Caco-2 (cell line): ENCODE measurements at regions not wholly inside any gene's neighbourhood (a gene's known extent, or its start where the extent isn't known, plus 50 kb on each side); places are given as distances from the start of the nearest gene placed in this dataset.

Experiments used
- BruUV-seq: library from RNA; stranded (reverse); fragments of 400-500 nt; replicated peaks from 2 replicates; lab custom pipeline; 2021; lab: Mats Ljungman, UMichigan
- CTCF ChIA-PET: fragments of 300-600 bp; sonication (Branson Sonifier 250); formaldehyde crosslinking; loops from one replicate; lab custom pipeline; 2022; ENCODE audit warnings: antibody characterized with exemption; lab: Charles Lee
- POLR2A ChIA-PET: fragments of 300-600 bp; sonication (Branson Sonifier 250); formaldehyde crosslinking; loops from one replicate; lab custom pipeline; 2022; ENCODE audit warnings: antibody characterized with exemption; lab: Charles Lee
- DNase-seq, 2 experiments: peaks; one replicate each; pipeline versions ENCODE4 v3.0.0 to v3.0.0-alpha.2; 2020 to 2022
- H3K27me3 ChIP-seq: replicated peaks from 2 replicates; pipeline ENCODE4 v1.6.0; 2011; ENCODE audit warnings: low read length; ENCODE audit not compliant: control insufficient read depth, insufficient read depth
- H3K36me3 ChIP-seq: 2 replicates; pipeline ENCODE4 v1.5.1; 2011; ENCODE audit warnings: low read length; ENCODE audit not compliant: control insufficient read depth, insufficient read depth
- H3K4me1 ChIP-seq: fragments of 250-450 bp; sonication (Bioruptor Pico); 2 replicates; pipeline ENCODE4 v1.5.1; 2020; ENCODE audit warnings: mild to moderate bottlenecking
- H3K4me3 ChIP-seq: 2 replicates; pipeline ENCODE4 v1.5.1; 2011; ENCODE audit warnings: low read depth, mild to moderate bottlenecking, control low read depth, low read length
- H3K9me3 ChIP-seq: fragments of 250-450 bp; sonication (Bioruptor Pico); 2 replicates; pipeline ENCODE4 v1.5.1; 2020; ENCODE audit warnings: mild to moderate bottlenecking, moderate library complexity
- H3K27ac Mint-ChIP-seq: one replicate; pipeline ENCODE4 v1.8.0; 2022; ENCODE audit warnings: mixed read lengths; ENCODE audit not compliant: unreplicated experiment
- H3K27me3 Mint-ChIP-seq: one replicate; pipeline ENCODE4 v1.8.0; 2022; ENCODE audit warnings: mixed read lengths; ENCODE audit not compliant: insufficient read depth, unreplicated experiment
- H3K36me3 Mint-ChIP-seq: one replicate; pipeline ENCODE4 v1.8.0; 2022; ENCODE audit warnings: mild to moderate bottlenecking, mixed read lengths; ENCODE audit not compliant: insufficient read depth, unreplicated experiment
- H3K4me1 Mint-ChIP-seq: one replicate; pipeline ENCODE4 v1.8.0; 2022; ENCODE audit warnings: low read depth, mixed read lengths; ENCODE audit not compliant: unreplicated experiment
- H3K4me3 Mint-ChIP-seq: one replicate; pipeline ENCODE4 v1.8.0; 2022; ENCODE audit warnings: mild to moderate bottlenecking, moderate library complexity, mixed read lengths; ENCODE audit not compliant: unreplicated experiment
- H3K9me3 Mint-ChIP-seq: one replicate; pipeline ENCODE4 v1.8.0; 2022; ENCODE audit warnings: mixed read lengths; ENCODE audit not compliant: unreplicated experiment
- CTCF ChIP-seq, 2 experiments: fragments of 200-600 bp in 1 of 2; IDR thresholded peaks; 1 replicate in 1 of 2; 2 replicates in 1 of 2; pipeline versions ENCODE4 v1.5.1 to v1.8.0; 2011 to 2022; ENCODE audit warnings: antibody characterized with exemption in 1 of 2, control low read depth in 1 of 2, inconsistent platforms in 1 of 2, low read depth in 1 of 2, low read length in 1 of 2, mild to moderate bottlenecking in 1 of 2, moderate library complexity in 1 of 2; ENCODE audit not compliant: insufficient read depth in 1 of 2, severe bottlenecking in 1 of 2, unreplicated experiment in 1 of 2
- intact Hi-C: fragments of 100-400 bp; cut with micrococcal nuclease; formaldehyde crosslinking; loops from one replicate; pipeline ENCODE4 v1.10.0; 2022; ENCODE audit not compliant: unreplicated experiment

DNA sequence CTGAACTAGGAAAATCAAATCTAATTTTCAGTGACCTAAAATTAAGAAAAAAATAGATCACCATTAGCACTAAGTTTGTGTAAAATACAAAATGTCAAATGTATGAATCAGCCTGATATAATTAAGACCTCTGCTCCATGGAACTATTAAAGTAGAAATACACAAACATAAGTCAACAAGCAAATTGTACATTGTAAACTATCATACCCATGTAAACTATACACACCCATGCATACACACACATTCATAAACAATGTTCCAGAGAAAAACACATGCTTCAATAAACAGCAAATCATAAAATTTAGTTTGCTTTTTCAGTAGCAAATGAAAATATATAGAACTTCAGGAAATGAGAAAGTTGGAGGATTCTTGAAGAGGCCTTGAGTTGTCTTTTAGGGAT lies 199.7 kb upstream of the VSTM2A start:
- intact Hi-C loops: no loop called here
- Histone ChIP-seq H3K4me1 (no peaks in the 10 kb centered on the region), H3K9me3 (no peaks in the 10 kb centered on the region), H3K27me3 (no peaks in the 10 kb centered on the region), H3K36me3 (no peaks in the 10 kb centered on the region), H3K4me3 (no peak overlapping the region)
- no peak for TF ChIP-seq CTCF (IDR thresholded peaks at IDR 0.05; ENCODE audit: insufficient read depth in 1 of 2, low read depth in 1 of 2, low read length in 1 of 2, severe bottlenecking in 1 of 2, unreplicated experiment in 1 of 2)
- DNase-seq: no peak
- no peaks in the 10 kb centered on the region for H3K27me3 Mint-ChIP-seq
- H3K27ac Mint-ChIP-seq: no peak overlapping the region
- ChIA-PET CTCF (no interaction called here), POLR2A (no interaction called here)
- BruUV-seq: no TSS peak
- no peak overlapping the region for H3K4me3 Mint-ChIP-seq
- H3K9me3 Mint-ChIP-seq: peaks cover 2% of the 10 kb centered on the region
- H3K4me1 Mint-ChIP-seq: no peaks in the 10 kb centered on the region
- H3K36me3 Mint-ChIP-seq: no peaks in the 10 kb centered on the region

DNA sequence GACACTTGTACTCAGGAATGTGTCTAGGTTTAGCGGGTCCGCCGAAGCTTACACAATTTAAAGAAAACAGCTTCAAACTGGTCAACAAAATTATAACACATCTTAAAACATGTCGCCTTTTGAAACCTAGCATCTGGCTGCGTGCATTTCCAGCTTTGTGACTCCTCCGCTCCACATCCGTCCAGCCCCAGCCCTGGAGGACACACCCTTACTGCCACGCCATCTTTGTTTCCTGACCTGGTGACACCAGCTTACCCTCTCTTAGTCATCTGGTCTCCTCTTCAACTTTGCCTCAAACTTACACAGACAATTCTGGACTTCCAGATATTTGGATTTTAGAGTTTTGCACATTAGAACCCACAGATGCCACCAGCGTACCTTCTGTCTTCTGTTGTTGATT lies 198.7 kb upstream of the VSTM2A start:
- Mint-ChIP-seq H3K36me3 (no peaks in the 10 kb centered on the region), H3K9me3 (peaks cover 12% of the 10 kb centered on the region), H3K4me1 (no peaks in the 10 kb centered on the region), H3K27ac (no peak overlapping the region), H3K27me3 (no peaks in the 10 kb centered on the region), H3K4me3 (no peak overlapping the region)
- ChIA-PET CTCF (no interaction called here), POLR2A (no interaction called here)
- intact Hi-C loops: no loop called here
- Histone ChIP-seq H3K4me3 (no peak overlapping the region), H3K27me3 (no peaks in the 10 kb centered on the region), H3K9me3 (no peaks in the 10 kb centered on the region), H3K36me3 (no peaks in the 10 kb centered on the region), H3K4me1 (no peaks in the 10 kb centered on the region)
- no TSS peak for BruUV-seq
- no peak for TF ChIP-seq CTCF (IDR thresholded peaks at IDR 0.05; ENCODE audit: insufficient read depth in 1 of 2, low read depth in 1 of 2, low read length in 1 of 2, severe bottlenecking in 1 of 2, unreplicated experiment in 1 of 2)
- no peak for DNase-seq

GRCh38 chr7:54345746-54346145 lies 196.4 kb upstream of the VSTM2A start:
- no peak for TF ChIP-seq CTCF (IDR thresholded peaks at IDR 0.05; ENCODE audit: insufficient read depth in 1 of 2, low read depth in 1 of 2, low read length in 1 of 2, severe bottlenecking in 1 of 2, unreplicated experiment in 1 of 2)
- no TSS peak for BruUV-seq
- H3K4me3 Mint-ChIP-seq: no peak overlapping the region
- Histone ChIP-seq H3K36me3 (no peaks in the 10 kb centered on the region), H3K9me3 (no peaks in the 10 kb centered on the region), H3K4me1 (no peaks in the 10 kb centered on the region), H3K4me3 (no peak overlapping the region), H3K27me3 (no peaks in the 10 kb centered on the region)
- H3K36me3 Mint-ChIP-seq: no peaks in the 10 kb centered on the region
- no peak for DNase-seq
- H3K4me1 Mint-ChIP-seq: no peaks in the 10 kb centered on the region
- ChIA-PET CTCF (no interaction called here), POLR2A (no interaction called here)
- no peak overlapping the region for H3K27ac Mint-ChIP-seq
- no peaks in the 10 kb centered on the region for H3K27me3 Mint-ChIP-seq
- intact Hi-C loops: no loop called here
- peaks cover 14% of the 10 kb centered on the region for H3K9me3 Mint-ChIP-seq
